SK-N-SH (cell line): ENCODE measurements at regions not wholly inside any gene's neighbourhood (a gene's known extent, or its start where the extent isn't known, plus 50 kb on each side); places are given as distances from the start of the nearest gene placed in this dataset.

Experiments used
- CTCF ChIA-PET: fragments of 300-600, 350-600 bp; formaldehyde crosslinking; extraction: SDS; loops from one replicate; lab custom pipeline; 2021; lab: Yijun Ruan, JAX
- POLR2A ChIA-PET: fragments of 350-600 bp; sonication (Branson Sonifier 250); formaldehyde crosslinking; extraction: SDS; loops from one replicate; lab custom pipeline; 2020; ENCODE audit warnings: antibody characterized with exemption, inconsistent platforms; lab: Yijun Ruan, JAX
- DNase-seq: peaks from one replicate; pipeline ENCODE4 v3.0.0; 2012
- H2AFZ ChIP-seq: fragments of 200-600 bp; sonication (generic); 2 replicates; pipeline ENCODE4 v1.8.1; 2016; ENCODE audit warnings: antibody characterized with exemption, mild to moderate bottlenecking, low read depth
- H3F3A ChIP-seq: fragments of 200-600 bp; sonication (generic); replicated peaks from 2 replicates; pipeline ENCODE3; 2016; ENCODE audit warnings: antibody characterized with exemption, mild to moderate bottlenecking; ENCODE audit not compliant: insufficient read depth
- H3K27ac ChIP-seq, 2 experiments: fragments of 200-500 bp in 1 of 2; fragments of 200-600 bp in 1 of 2; sonication (Bioruptor generic) in 1 of 2; sonication (generic), shearing (Covaris generic) in 1 of 2; 2 replicates each; pipeline versions ENCODE4 v1.5.1 to v1.6.1; 2014 to 2016; ENCODE audit warnings: low read depth in 2 of 2, inconsistent platforms in 1 of 2, low read length in 1 of 2, mild to moderate bottlenecking in 1 of 2, mixed read lengths in 1 of 2
- H3K27me3 ChIP-seq: fragments of 200-600 bp; sonication (generic), shearing (Covaris generic); 2 replicates; pipeline ENCODE4 v1.6.1; 2016; ENCODE audit warnings: mixed run types; ENCODE audit not compliant: insufficient read depth
- H3K36me3 ChIP-seq, 2 experiments: fragments of 200-500 bp in 1 of 2; fragments of 200-600 bp in 1 of 2; sonication (Bioruptor generic) in 1 of 2; sonication (generic) in 1 of 2; replicated peaks in 1 of 2; 2 replicates each; pipeline versions ENCODE3 to v1.5.1; 2014 to 2016; ENCODE audit warnings: low read length in 1 of 2, mild to moderate bottlenecking in 1 of 2; ENCODE audit not compliant: insufficient read depth in 2 of 2, control insufficient read depth in 1 of 2
- H3K4me1 ChIP-seq, 2 experiments: fragments of 200-500 bp in 1 of 2; fragments of 200-600 bp in 1 of 2; sonication (Bioruptor generic) in 1 of 2; sonication (generic), shearing (Covaris generic) in 1 of 2; 2 replicates each; pipeline versions ENCODE4 v1.5.1 to v1.6.1; 2014 to 2016; ENCODE audit warnings: low read depth in 1 of 2, low read length in 1 of 2, mixed run types in 1 of 2; ENCODE audit not compliant: insufficient read depth in 2 of 2, control insufficient read depth in 1 of 2
- H3K4me2 ChIP-seq: fragments of 200-600 bp; sonication (generic), shearing (Covaris generic); 2 replicates; pipeline ENCODE4 v1.6.1; 2017; ENCODE audit warnings: mixed run types
- H3K4me3 ChIP-seq, 2 experiments: fragments of 200-500 bp in 1 of 2; fragments of 200-600 bp in 1 of 2; sonication (Bioruptor generic) in 1 of 2; sonication (generic), shearing (Covaris generic) in 1 of 2; 2 replicates each; pipeline versions ENCODE4 v1.5.1 to v1.8.1; 2014 to 2016; ENCODE audit warnings: low read depth in 2 of 2, inconsistent platforms in 1 of 2, low read length in 1 of 2, mild to moderate bottlenecking in 1 of 2, mixed read lengths in 1 of 2, moderate library complexity in 1 of 2
- H3K79me2 ChIP-seq: fragments of 200-600 bp; sonication (generic); 2 replicates; pipeline ENCODE4 v1.8.1; 2017; ENCODE audit warnings: mild to moderate bottlenecking; ENCODE audit not compliant: insufficient read depth
- H3K9ac ChIP-seq: fragments of 200-600 bp; sonication (generic); 2 replicates; pipeline ENCODE4 v1.6.1; 2017; ENCODE audit warnings: mixed run types
- H3K9me2 ChIP-seq: fragments of 200-600 bp; sonication (generic); 2 replicates; pipeline ENCODE4 v1.6.1; 2017; ENCODE audit warnings: mixed run types
- H3K9me3 ChIP-seq: fragments of 200-600 bp; sonication (generic); 2 replicates; pipeline ENCODE4 v1.6.1; 2017; ENCODE audit warnings: mixed run types, mild to moderate bottlenecking, moderate library complexity
- H4K20me1 ChIP-seq: fragments of 200-600 bp; sonication (generic); 2 replicates; pipeline ENCODE4 v1.6.1; 2017; ENCODE audit warnings: mild to moderate bottlenecking, mixed run types; ENCODE audit not compliant: insufficient read depth
- CTCF ChIP-seq: fragments of 200-600 bp; sonication (generic); IDR thresholded peaks from 2 replicates; pipeline ENCODE4 v1.6.1; 2017; ENCODE audit warnings: antibody characterized with exemption, mild to moderate bottlenecking, moderate library complexity
- ELF1 ChIP-seq: IDR thresholded peaks from 2 replicates; pipeline ENCODE4 v1.4.0; 2012
- EP300 ChIP-seq, 2 experiments: IDR thresholded peaks; 2 replicates each; pipeline versions ENCODE4 v1.4.0 to v1.6.1; 2012; ENCODE audit warnings: borderline replicate concordance in 1 of 2, low read depth in 1 of 2, low read length in 1 of 2
- EZH2phosphoT487 ChIP-seq: fragments of 200-600 bp; sonication (generic); IDR thresholded peaks from 2 replicates; pipeline ENCODE4 v1.6.1; 2017; ENCODE audit warnings: low read depth, mixed run types, mild to moderate bottlenecking, antibody characterized with exemption, moderate library complexity, borderline replicate concordance
- FOXJ3 ChIP-seq: sonication (generic); formaldehyde crosslinking; IDR thresholded peaks from 2 replicates; pipeline ENCODE4 v1.5.1; 2020; ENCODE audit warnings: mild to moderate bottlenecking, missing genetic modification reagents
- FOXM1 ChIP-seq: IDR thresholded peaks from 2 replicates; pipeline ENCODE4 v1.4.0; 2012; ENCODE audit warnings: low read depth, mild to moderate bottlenecking
- GATA2 ChIP-seq: sonication (generic); formaldehyde crosslinking; IDR thresholded peaks from 2 replicates; pipeline ENCODE4 v1.5.0; 2020; ENCODE audit warnings: mild to moderate bottlenecking, missing genetic modification reagents
- IRF3 ChIP-seq: fragments of 150-350 bp; IDR thresholded peaks from 2 replicates; pipeline ENCODE4 v1.6.1; 2016; ENCODE audit warnings: mild to moderate bottlenecking, low read depth, low read length
- NRF1 ChIP-seq: IDR thresholded peaks from 2 replicates; pipeline ENCODE4 v1.6.1; 2012; ENCODE audit warnings: low read depth, mild to moderate bottlenecking, low read length
- RAD21 ChIP-seq: IDR thresholded peaks from 2 replicates; pipeline ENCODE4 v1.6.1; 2012; ENCODE audit warnings: mild to moderate bottlenecking, low read length
- REST ChIP-seq: IDR thresholded peaks from 2 replicates; pipeline ENCODE4 v1.6.1; 2012; ENCODE audit warnings: mild to moderate bottlenecking, low read depth, low read length, moderate library complexity
- SMC3 ChIP-seq: IDR thresholded peaks from 2 replicates; pipeline ENCODE4 v1.6.1; 2012; ENCODE audit warnings: low read depth, low read length, improper control_type of control experiment
- TAF1 ChIP-seq: IDR thresholded peaks from 2 replicates; pipeline ENCODE4 v1.6.1; 2012; ENCODE audit warnings: low read depth, mild to moderate bottlenecking, low read length, moderate library complexity, borderline replicate concordance
- TCF12 ChIP-seq: IDR thresholded peaks from 2 replicates; pipeline ENCODE4 v1.4.0; 2012
- ZBTB33 ChIP-seq: IDR thresholded peaks from 2 replicates; pipeline ENCODE4 v1.4.0; 2012; ENCODE audit warnings: low read depth, borderline replicate concordance

GRCh38 chr7:67655168-67655567 is 658.5 kb downstream of the TYW1 start:
- Histone ChIP-seq H4K20me1 (no peaks in the 10 kb centered on the region), H3K4me3 (no peak overlapping the region), H3K9ac (no peak overlapping the region), H3K4me2 (no peak overlapping the region), H3K79me2 (no peaks in the 10 kb centered on the region), H3K27ac (no peak overlapping the region), H3F3A (no peaks in the 10 kb centered on the region), H2AFZ (no peak overlapping the region), H3K9me2 (no peaks in the 10 kb centered on the region), H3K4me1 (peaks cover 0 to 3% of the 10 kb centered on the region in 2 experiments; a peak in 1 of 4 replicates), H3K36me3 (no peaks in the 10 kb centered on the region), H3K9me3 (no peaks in the 10 kb centered on the region), H3K27me3 (no peaks in the 10 kb centered on the region)
- DNase-seq: no peak
- POLR2A ChIA-PET: no interaction called here
- TF ChIP-seq EP300 (IDR thresholded peaks at IDR 0.05; ENCODE audit: borderline replicate concordance in 1 of 2, low read depth in 1 of 2, low read length in 1 of 2): no peak
- TF ChIP-seq TCF12: no peak
- TF ChIP-seq FOXJ3: no peak
- TF ChIP-seq RAD21: no peak
- TF ChIP-seq SMC3: no peak
- TF ChIP-seq ELF1: no peak
- TF ChIP-seq GATA2 (CRISPR knock-in tag): no peak
- TF ChIP-seq TAF1: no peak
- TF ChIP-seq ZBTB33: no peak
- TF ChIP-seq NRF1: no peak
- TF ChIP-seq FOXM1: no peak
- TF ChIP-seq CTCF: no peak
- no peak for TF ChIP-seq EZH2phosphoT487
- TF ChIP-seq IRF3: no peak
- TF ChIP-seq REST: no peak
- CTCF ChIA-PET: no interaction called here
